Endothelial cell (in vitro differentiated cells): ENCODE measurements at regions not wholly inside any gene's neighbourhood (a gene's known extent, or its start where the extent isn't known, plus 50 kb on each side); places are given as distances from the start of the nearest gene placed in this dataset.

Experiments
- DNase-seq: peaks from one replicate; pipeline ENCODE4 v3.0.0; 2021; ENCODE audit warnings: low spot score
- H3K27ac Mint-ChIP-seq: one replicate; pipeline ENCODE4 v1.8.0; 2021; ENCODE audit warnings: mixed read lengths, inconsistent platforms; ENCODE audit not compliant: unreplicated experiment
- H3K27me3 Mint-ChIP-seq: one replicate; pipeline ENCODE4 v1.8.0; 2021; ENCODE audit warnings: mild to moderate bottlenecking, moderate library complexity, mixed read lengths, inconsistent platforms; ENCODE audit not compliant: unreplicated experiment
- H3K36me3 Mint-ChIP-seq: one replicate; pipeline ENCODE4 v1.8.0; 2021; ENCODE audit warnings: mild to moderate bottlenecking, low read depth, mixed read lengths, inconsistent platforms; ENCODE audit not compliant: unreplicated experiment
- H3K4me1 Mint-ChIP-seq: one replicate; pipeline ENCODE4 v1.8.0; 2021; ENCODE audit warnings: mild to moderate bottlenecking, mixed read lengths, inconsistent platforms; ENCODE audit not compliant: unreplicated experiment
- H3K4me3 Mint-ChIP-seq: one replicate; pipeline ENCODE4 v1.8.0; 2021; ENCODE audit warnings: mild to moderate bottlenecking, mixed read lengths, inconsistent platforms; ENCODE audit not compliant: unreplicated experiment
- H3K9me3 Mint-ChIP-seq: one replicate; pipeline ENCODE4 v1.8.0; 2021; ENCODE audit warnings: mixed read lengths, inconsistent platforms; ENCODE audit not compliant: unreplicated experiment
- CTCF ChIP-seq: fragments of 200-600 bp; sonication (generic); IDR thresholded peaks from one replicate; pipeline ENCODE4 v1.5.0; 2021; ENCODE audit warnings: antibody characterized with exemption; ENCODE audit not compliant: unreplicated experiment

- Mint-ChIP-seq H3K9me3 (no peaks in the 10 kb centered on the region), H3K4me3 (no peak overlapping the region), H3K4me1 (no peaks in the 10 kb centered on the region), H3K36me3 (no peaks in the 10 kb centered on the region), H3K27me3 (no peaks in the 10 kb centered on the region), H3K27ac (no peak overlapping the region)
- TF ChIP-seq CTCF: no peak
- DNase-seq: no peak
Observed at GRCh38 chr5:99116526-99116925, 187.7 kb upstream of the CHD1 start.

GRCh38 chr5:99109894-99110293 is 181.1 kb upstream of the CHD1 start:
- H3K4me1 Mint-ChIP-seq: no peaks in the 10 kb centered on the region
- H3K4me3 Mint-ChIP-seq: no peak overlapping the region
- peaks cover 2% of the 10 kb centered on the region for H3K27me3 Mint-ChIP-seq
- H3K9me3 Mint-ChIP-seq: no peaks in the 10 kb centered on the region
- H3K27ac Mint-ChIP-seq: no peak overlapping the region
- DNase-seq: no peak
- TF ChIP-seq CTCF: no peak
- H3K36me3 Mint-ChIP-seq: no peaks in the 10 kb centered on the region

- no peak for TF ChIP-seq CTCF
- Mint-ChIP-seq H3K4me1 (no peaks in the 10 kb centered on the region), H3K36me3 (no peaks in the 10 kb centered on the region), H3K4me3 (no peak overlapping the region), H3K9me3 (no peaks in the 10 kb centered on the region), H3K27me3 (peaks cover 3% of the 10 kb centered on the region), H3K27ac (no peak overlapping the region)
- no peak for DNase-seq
Observed at GRCh38 chr5:99105216-99105615, 176.4 kb upstream of the CHD1 start.

- no peaks in the 10 kb centered on the region for H3K4me1 Mint-ChIP-seq
- H3K36me3 Mint-ChIP-seq: no peaks in the 10 kb centered on the region
- no peak overlapping the region for H3K27ac Mint-ChIP-seq
- TF ChIP-seq CTCF: peak; percentile 87
- H3K9me3 Mint-ChIP-seq: no peaks in the 10 kb centered on the region
- H3K27me3 Mint-ChIP-seq: peaks cover 3% of the 10 kb centered on the region
- H3K4me3 Mint-ChIP-seq: no peak overlapping the region
- DNase-seq: no peak
Observed at GRCh38 chr5:99104538-99105132, 175.8 kb upstream of the CHD1 start.

GRCh38 chr5:99102073-99102697 is 173.4 kb upstream of the CHD1 start:
- H3K4me1 Mint-ChIP-seq: no peaks in the 10 kb centered on the region
- no peak overlapping the region for H3K4me3 Mint-ChIP-seq
- no peak for DNase-seq
- H3K27me3 Mint-ChIP-seq: peaks cover 3% of the 10 kb centered on the region
- no peak for TF ChIP-seq CTCF
- H3K27ac Mint-ChIP-seq: no peak overlapping the region
- no peaks in the 10 kb centered on the region for H3K9me3 Mint-ChIP-seq
- H3K36me3 Mint-ChIP-seq: no peaks in the 10 kb centered on the region
